Thyroid gland (tissue), 4 donors: ENCODE measurements at regions not wholly inside any gene's neighbourhood (a gene's known extent, or its start where the extent isn't known, plus 50 kb on each side); places are given as distances from the start of the nearest gene placed in this dataset.

ENCODE experiments used
- DNase-seq, 2 donors: peaks; one replicate each; pipeline ENCODE4 v3.0.0-alpha.2; 2019
- H3K27ac ChIP-seq, 3 donors: fragments of 200-600 bp; sonication (generic); 1 replicate in 2 of 3; 2 replicates in 1 of 3; pipeline ENCODE4 v1.5.1; 2016 to 2019; ENCODE audit warnings: mild to moderate bottlenecking in 1 of 3, moderate library complexity in 1 of 3
- H3K27me3 ChIP-seq: fragments of 200-600 bp; sonication (generic); one replicate; pipeline ENCODE4 v1.5.1; 2019
- H3K36me3 ChIP-seq, 2 donors: fragments of 200-600 bp; sonication (generic); one replicate each; pipeline ENCODE4 v1.5.1; 2016 to 2019
- H3K4me1 ChIP-seq, 2 donors: fragments of 200-600 bp; sonication (generic); one replicate each; pipeline ENCODE4 v1.5.1; 2017 to 2019
- H3K4me3 ChIP-seq, 3 donors: fragments of 200-600 bp; sonication (generic); replicated peaks in 1 of 3; 1 replicate in 2 of 3; 2 replicates in 1 of 3; pipeline ENCODE4 v1.5.1; 2016; ENCODE audit warnings: mild to moderate bottlenecking in 1 of 3
- H3K9me3 ChIP-seq: fragments of 200-600 bp; sonication (generic); one replicate; pipeline ENCODE4 v1.5.1; 2017
- CTCF ChIP-seq, 6 experiments: fragments of 200-600 bp in 3 of 6; fragments of 450-650 bp in 3 of 6; sonication (generic) in 3 of 6; IDR thresholded peaks; one replicate each; pipeline ENCODE4 v1.5.1; 2016 to 2019; ENCODE audit warnings: antibody characterized with exemption in 6 of 6, mild to moderate bottlenecking in 2 of 6, inconsistent platforms in 1 of 6, moderate library complexity in 1 of 6
- POLR2A ChIP-seq, 2 donors: fragments of 450-650 bp; IDR thresholded peaks; one replicate each; pipeline ENCODE4 v1.6.1; 2017; ENCODE audit warnings: antibody characterized with exemption in 2 of 2, mild to moderate bottlenecking in 2 of 2, moderate library complexity in 1 of 2
- WGBS, 2 donors: methylation state at CpG; one replicate each; pipeline ENCODE4 v1.1.5; 2017; 5-methylcytosine and 5-hydroxymethylcytosine counted together
- intact Hi-C: fragments of 100-400 bp; cut with DNase I; formaldehyde crosslinking; loops from one replicate; pipeline ENCODE4 v1.15.1; 2023

- peak; percentile 18 to 30 for DNase-seq
- H3K4me3 ChIP-seq = no peak overlapping the region
- no peaks in the 10 kb centered on the region for H3K4me1 ChIP-seq
- no peaks in the 10 kb centered on the region for H3K27me3 ChIP-seq
- no peak for TF ChIP-seq POLR2A (IDR thresholded peaks at IDR 0.05)
- peak in 3 of 6 experiments; percentile 11 to 47 (median 17) for TF ChIP-seq CTCF (IDR thresholded peaks at IDR 0.05)
- H3K9me3 ChIP-seq = no peaks in the 10 kb centered on the region
- no peaks in the 10 kb centered on the region for H3K36me3 ChIP-seq
- intact Hi-C loops = no loop called here
- H3K27ac ChIP-seq = no peak overlapping the region
- 52 to 59% methylated on average over 19 to 22 of the region's 22 CpGs for WGBS, 2 donors
These were observed 50.2 kb upstream of the LRP1B start for GRCh38 chr2:142180820-142181533.
